T1000 (cell line): ENCODE measurements at regions not wholly inside any gene's neighbourhood (a gene's known extent, or its start where the extent isn't known, plus 50 kb on each side); places are given as distances from the start of the nearest gene placed in this dataset.

Experiments used
- DNase-seq: peaks from one replicate; lab custom pipeline; 2025; ENCODE audit warnings: mixed read lengths; lab: John Stamatoyannopoulos, UW

- no peak for DNase-seq
Measured at GRCh38 chr22:48373626-48374173, 1454.0 kb downstream of the BRD1 start.

- DNase-seq: no peak
Measured at GRCh38 chr22:48372390-48372789, 1455.3 kb downstream of the BRD1 start.

- DNase-seq: no peak
Measured at GRCh38 chr22:48371391-48371790, 1456.3 kb downstream of the BRD1 start.

GRCh38 chr22:48370508-48371325 lies 1457.0 kb downstream of the BRD1 start:
- no peak for DNase-seq

- DNase-seq: no peak
Measured at GRCh38 chr22:48369789-48370507, 1457.7 kb downstream of the BRD1 start.

- DNase-seq: no peak
Measured at GRCh38 chr22:48368975-48369525, 1458.6 kb downstream of the BRD1 start.

- DNase-seq: no peak
Measured at GRCh38 chr22:48367731-48368130, 1459.9 kb downstream of the BRD1 start.

GRCh38 chr22:48366591-48366990 lies 1461.1 kb downstream of the BRD1 start:
- no peak for DNase-seq

GRCh38 chr22:48366056-48366455 lies 1461.6 kb downstream of the BRD1 start:
- DNase-seq: no peak

- DNase-seq: no peak
Measured at GRCh38 chr22:48365386-48365785, 1462.3 kb downstream of the BRD1 start.

GRCh38 chr22:48362721-48363404 lies 1464.8 kb downstream of the BRD1 start:
- no peak for DNase-seq

GRCh38 chr22:48361099-48361639 lies 1466.5 kb downstream of the BRD1 start:
- DNase-seq: no peak

GRCh38 chr22:48359613-48359965 lies 1468.1 kb downstream of the BRD1 start:
- DNase-seq: no peak

GRCh38 chr22:48358886-48359612 lies 1468.6 kb downstream of the BRD1 start:
- DNase-seq: no peak

- DNase-seq: no peak
Measured at GRCh38 chr22:48357961-48358360, 1469.7 kb downstream of the BRD1 start.

- no peak for DNase-seq
Measured at GRCh38 chr22:48357196-48357595, 1470.5 kb downstream of the BRD1 start.

GRCh38 chr22:48356731-48357130 lies 1470.9 kb downstream of the BRD1 start:
- DNase-seq: no peak

GRCh38 chr22:48354096-48354495 lies 1473.6 kb downstream of the BRD1 start:
- no peak for DNase-seq

- DNase-seq: no peak
Measured at GRCh38 chr22:48353116-48353947, 1474.3 kb downstream of the BRD1 start.
